IMR-90 (cell line): ENCODE measurements at regions not wholly inside any gene's neighbourhood (a gene's known extent, or its start where the extent isn't known, plus 50 kb on each side); places are given as distances from the start of the nearest gene placed in this dataset.

Experiments used
- ATAC-seq: fragments of 200-7000 bp; cut with Tn5 transposase; 2 replicates; pipeline ENCODE4 v1.9.1; 2020; ENCODE audit warnings: low read depth, mild to moderate bottlenecking, moderate library complexity
- BruUV-seq: library from RNA; stranded (reverse); fragments of 400-500 nt; replicated peaks from 2 replicates; lab custom pipeline; 2021; lab: Mats Ljungman, UMichigan
- CTCF ChIA-PET: fragments of 300-600 bp; formaldehyde crosslinking; extraction: SDS; loops from one replicate; lab custom pipeline; 2021; ENCODE audit warnings: antibody characterized with exemption; lab: Yijun Ruan, JAX
- POLR2A ChIA-PET: fragments of 300-600 bp; sonication (Branson Sonifier 250); formaldehyde crosslinking; loops from one replicate; lab custom pipeline; 2022; ENCODE audit warnings: antibody characterized with exemption; ENCODE audit not compliant: unreplicated experiment; lab: Charles Lee
- DNase-seq: peaks from one replicate; pipeline ENCODE4 v3.0.0; 2013
- H2AFZ ChIP-seq: replicated peaks from 2 replicates; pipeline ENCODE3; 2013; ENCODE audit warnings: low read length, mild to moderate bottlenecking; ENCODE audit not compliant: poor library complexity
- H2AK5ac ChIP-seq: 2 replicates; pipeline ENCODE4 v1.6.1; 2013; ENCODE audit warnings: low read depth, low read length, inconsistent platforms
- H2AK9ac ChIP-seq: replicated peaks from 2 replicates; pipeline ENCODE3; 2013; ENCODE audit warnings: mild to moderate bottlenecking, low read depth, low read length, moderate library complexity; ENCODE audit not compliant: poor library complexity
- H2BK120ac ChIP-seq: 2 replicates; pipeline ENCODE4 v1.6.1; 2013; ENCODE audit warnings: low read depth, low read length, inconsistent platforms
- H2BK15ac ChIP-seq: 3 replicates; pipeline ENCODE4 v1.6.1; 2013; ENCODE audit warnings: low read depth, low read length, inconsistent platforms
- H2BK20ac ChIP-seq: 2 replicates; pipeline ENCODE4 v1.6.1; 2013; ENCODE audit warnings: low read depth, mild to moderate bottlenecking, inconsistent platforms, low read length, moderate library complexity
- H2BK5ac ChIP-seq: 2 replicates; pipeline ENCODE4 v1.6.1; 2013; ENCODE audit warnings: mild to moderate bottlenecking, low read depth, low read length, inconsistent platforms; ENCODE audit not compliant: poor library complexity, severe bottlenecking
- H3K14ac ChIP-seq: replicated peaks from 2 replicates; pipeline ENCODE4 v1.6.1; 2013; ENCODE audit warnings: low read depth, low read length, inconsistent platforms
- H3K18ac ChIP-seq: 2 replicates; pipeline ENCODE4 v1.6.1; 2013; ENCODE audit warnings: low read depth, low read length, control low read depth
- H3K23ac ChIP-seq: 2 replicates; pipeline ENCODE4 v1.6.1; 2013; ENCODE audit warnings: low read depth, low read length, inconsistent platforms
- H3K27ac ChIP-seq: 2 replicates; pipeline ENCODE4 v1.5.1; 2013; ENCODE audit warnings: mild to moderate bottlenecking, control low read depth, low read length; ENCODE audit not compliant: insufficient read depth
- H3K27me3 ChIP-seq: 2 replicates; pipeline ENCODE4 v1.6.1; 2013; ENCODE audit warnings: low read length; ENCODE audit not compliant: control insufficient read depth, insufficient read depth
- H3K36me3 ChIP-seq: 2 replicates; pipeline ENCODE4 v1.6.1; 2013; ENCODE audit warnings: low read length, mixed read lengths; ENCODE audit not compliant: control insufficient read depth, insufficient read depth
- H3K4ac ChIP-seq: 2 replicates; pipeline ENCODE4 v1.6.1; 2013; ENCODE audit warnings: low read depth, low read length, inconsistent platforms
- H3K4me1 ChIP-seq: 2 replicates; pipeline ENCODE4 v1.6.1; 2013; ENCODE audit warnings: low read length, mixed read lengths; ENCODE audit not compliant: control insufficient read depth, insufficient read depth
- H3K4me2 ChIP-seq: 2 replicates; pipeline ENCODE4 v1.6.1; 2013; ENCODE audit warnings: low read depth, mild to moderate bottlenecking, control low read depth, low read length, moderate library complexity
- H3K4me3 ChIP-seq: 2 replicates; pipeline ENCODE4 v1.5.1; 2013; ENCODE audit warnings: low read depth, mild to moderate bottlenecking, control low read depth, low read length, moderate library complexity; ENCODE audit not compliant: insufficient read depth
- H3K56ac ChIP-seq: 2 replicates; pipeline ENCODE4 v1.6.1; 2013; ENCODE audit warnings: low read length, inconsistent platforms; ENCODE audit not compliant: insufficient read depth; ENCODE audit errors: extremely low read depth
- H3K79me1 ChIP-seq, 2 experiments: 2 replicates each; pipeline ENCODE4 v1.6.1; 2013; ENCODE audit warnings: low read length in 2 of 2, inconsistent platforms in 1 of 2, low read depth in 1 of 2
- H3K9ac ChIP-seq: 2 replicates; pipeline ENCODE4 v1.6.1; 2013; ENCODE audit warnings: low read depth, low read length, control low read depth
- H3K9me1 ChIP-seq: 2 replicates; pipeline ENCODE4 v1.6.1; 2013; ENCODE audit warnings: low read length, inconsistent platforms; ENCODE audit not compliant: insufficient read depth
- H3K9me3 ChIP-seq: 2 replicates; pipeline ENCODE4 v1.6.1; 2013; ENCODE audit warnings: low read length; ENCODE audit not compliant: control insufficient read depth, insufficient read depth
- H4K20me1 ChIP-seq: 2 replicates; pipeline ENCODE4 v1.6.1; 2013; ENCODE audit warnings: low read length, inconsistent platforms; ENCODE audit not compliant: insufficient read depth
- H4K5ac ChIP-seq: 2 replicates; pipeline ENCODE4 v1.6.1; 2013; ENCODE audit warnings: mild to moderate bottlenecking, low read depth, low read length, control low read depth
- H4K8ac ChIP-seq, 2 experiments: 2 replicates each; pipeline ENCODE4 v1.6.1; 2013; ENCODE audit warnings: low read depth in 2 of 2, low read length in 2 of 2, control low read depth in 1 of 2, inconsistent platforms in 1 of 2
- H4K91ac ChIP-seq: 2 replicates; pipeline ENCODE4 v1.6.1; 2013; ENCODE audit warnings: low read depth, low read length, inconsistent platforms; ENCODE audit not compliant: insufficient read depth
- BHLHE40 ChIP-seq: fragments of 150-350 bp; IDR thresholded peaks from 2 replicates; pipeline ENCODE4 v1.6.1; 2016; ENCODE audit warnings: mild to moderate bottlenecking, low read depth, low read length
- CEBPB ChIP-seq: IDR thresholded peaks from 2 replicates; pipeline ENCODE4 v1.6.1; 2012; ENCODE audit warnings: low read depth, low read length, improper control_type of control experiment
- CTCF ChIP-seq: conservative IDR thresholded peaks from 2 replicates; pipeline ENCODE4 v1.5.1; 2012; ENCODE audit warnings: mild to moderate bottlenecking, low read depth, low read length, improper control_type of control experiment
- FOS ChIP-seq: fragments of 150-350 bp; IDR thresholded peaks from 2 replicates; pipeline ENCODE4 v1.6.1; 2016; ENCODE audit warnings: low read depth, low read length
- MAFK ChIP-seq: IDR thresholded peaks from 2 replicates; pipeline ENCODE4 v1.6.1; 2012; ENCODE audit warnings: low read depth, low read length, improper control_type of control experiment
- MAZ ChIP-seq: IDR thresholded peaks from 2 replicates; pipeline ENCODE4 v1.6.1; 2012; ENCODE audit warnings: low read depth, mild to moderate bottlenecking, low read length, improper control_type of control experiment, moderate library complexity, borderline replicate concordance
- MXI1 ChIP-seq: IDR thresholded peaks from 2 replicates; pipeline ENCODE4 v1.6.1; 2012; ENCODE audit warnings: low read depth, mild to moderate bottlenecking, low read length, moderate library complexity, borderline replicate concordance
- POLR2A ChIP-seq: IDR thresholded peaks from 2 replicates; pipeline ENCODE4 v1.6.1; 2012; ENCODE audit warnings: mild to moderate bottlenecking, low read depth, low read length
- RAD21 ChIP-seq: IDR thresholded peaks from 2 replicates; pipeline ENCODE4 v1.6.1; 2012; ENCODE audit warnings: low read length, improper control_type of control experiment
- RCOR1 ChIP-seq: IDR thresholded peaks from 2 replicates; pipeline ENCODE4 v1.6.1; 2012; ENCODE audit warnings: mild to moderate bottlenecking, low read length, improper control_type of control experiment; ENCODE audit not compliant: insufficient replicate concordance
- SMC3 ChIP-seq: fragments of 150-350 bp; IDR thresholded peaks from 2 replicates; pipeline ENCODE4 v1.6.1; 2016; ENCODE audit warnings: low read depth, mild to moderate bottlenecking, antibody characterized with exemption, low read length, moderate library complexity
- WGBS, 2 experiments: methylation state at CpG; one replicate each; pipeline versions ENCODE4 v1.1.5 to v1.1.7; 2013; ENCODE audit warnings: missing lambda C conversion rate in 2 of 2; ENCODE audit not compliant: insufficient read length in 1 of 2; ENCODE audit errors: extremely low coverage in 2 of 2; 5-methylcytosine and 5-hydroxymethylcytosine counted together
- dilution Hi-C: fragments of 300-500 bp; cut with HindIII; formaldehyde crosslinking; loops from one replicate; pipeline ENCODE4 v1.14.3; 2018; ENCODE audit warnings: low sequenced_read_pairs; ENCODE audit not compliant: unreplicated experiment
- in situ Hi-C: fragments of 300-500 bp; cut with MboI; formaldehyde crosslinking; loops from 3 replicates; pipeline ENCODE4 v1.14.3; 2019; ENCODE audit warnings: low sequenced_read_pairs, inconsistent platforms, mixed read lengths
- intact Hi-C: fragments of 100-400 bp; cut with micrococcal nuclease; formaldehyde crosslinking; loops from 2 replicates; pipeline ENCODE4 v1.10.0; 2022
- TF ChIP-seq, protein P1 (sequence below): fragments of 150-350 bp; IDR thresholded peaks from 2 replicates; pipeline ENCODE4 v1.6.1; 2016; ENCODE audit warnings: low read depth, mild to moderate bottlenecking, low read length, moderate library complexity, borderline replicate concordance
- TF ChIP-seq, protein P2 (sequence below): fragments of 150-350 bp; IDR thresholded peaks from 2 replicates; pipeline ENCODE4 v1.6.1; 2017; ENCODE audit warnings: mild to moderate bottlenecking, antibody characterized with exemption, low read length, low read depth

DNA sequence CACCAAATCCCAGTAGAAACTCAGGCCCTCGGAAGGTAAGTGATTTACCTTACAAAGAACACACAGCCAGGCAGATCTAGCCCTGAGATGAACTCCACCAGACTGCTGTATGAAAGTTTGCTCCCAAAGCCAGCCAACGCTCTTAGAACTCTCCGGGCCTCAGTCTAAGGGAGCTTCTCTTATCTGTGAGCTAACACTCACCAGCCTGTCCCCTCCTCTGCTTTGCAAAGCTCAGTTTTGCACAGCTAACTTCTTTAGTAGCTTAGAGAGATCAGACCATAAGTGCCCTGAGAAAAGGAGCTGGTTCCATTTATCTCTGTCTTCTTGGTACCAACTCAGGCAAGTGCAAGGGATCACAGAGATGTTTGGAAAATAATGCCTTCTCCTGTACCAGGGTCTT is 195.8 kb upstream of the JUN start:
- no TSS peak for BruUV-seq
- in situ Hi-C loops (no loop called here), intact Hi-C loops (loop anchor here (5.0 kb wide), 1 partner anchor 62 kb away; no protein-coding TSS in a partner anchor), dilution Hi-C loops (no loop called here)
- no peak for ATAC-seq
- Histone ChIP-seq H2BK15ac (no peak overlapping the region), H4K20me1 (no peaks in the 10 kb centered on the region), H4K8ac (no peak overlapping the region), H3K9me3 (no peaks in the 10 kb centered on the region), H2BK5ac (no peak overlapping the region), H3K36me3 (no peaks in the 10 kb centered on the region), H2AK9ac (no peak overlapping the region), H3K27ac (no peak overlapping the region), H4K91ac (no peak overlapping the region), H3K9ac (no peak overlapping the region), H3K23ac (no peak overlapping the region), H2AK5ac (no peak overlapping the region), H2BK20ac (no peak overlapping the region), H3K27me3 (no peaks in the 10 kb centered on the region; the same call in 1 of the 2 replicates), H4K5ac (no peak overlapping the region), H2BK120ac (no peak overlapping the region), H3K18ac (no peak overlapping the region), H3K14ac (no peak overlapping the region), H3K4me2 (no peak overlapping the region), H3K9me1 (no peaks in the 10 kb centered on the region), H3K79me1 (no peaks in the 10 kb centered on the region), H2AFZ (no peak overlapping the region), H3K4me3 (no peak overlapping the region), H3K4ac (no peak overlapping the region), H3K4me1 (peaks cover 6% of the 10 kb centered on the region; the same call in 1 of the 2 replicates), H3K56ac (no peak overlapping the region)
- 60% methylated on average over 2 of the region's 3 CpGs; no CpG with 5 or more reads in 1 of the 2 experiments for WGBS, 2 experiments
- TF ChIP-seq MXI1 = no peak
- TF ChIP-seq, protein P1, sequence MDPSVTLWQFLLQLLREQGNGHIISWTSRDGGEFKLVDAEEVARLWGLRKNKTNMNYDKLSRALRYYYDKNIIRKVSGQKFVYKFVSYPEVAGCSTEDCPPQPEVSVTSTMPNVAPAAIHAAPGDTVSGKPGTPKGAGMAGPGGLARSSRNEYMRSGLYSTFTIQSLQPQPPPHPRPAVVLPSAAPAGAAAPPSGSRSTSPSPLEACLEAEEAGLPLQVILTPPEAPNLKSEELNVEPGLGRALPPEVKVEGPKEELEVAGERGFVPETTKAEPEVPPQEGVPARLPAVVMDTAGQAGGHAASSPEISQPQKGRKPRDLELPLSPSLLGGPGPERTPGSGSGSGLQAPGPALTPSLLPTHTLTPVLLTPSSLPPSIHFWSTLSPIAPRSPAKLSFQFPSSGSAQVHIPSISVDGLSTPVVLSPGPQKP = no peak
- no peak for TF ChIP-seq POLR2A
- TF ChIP-seq RCOR1 = no peak
- TF ChIP-seq FOS = no peak
- TF ChIP-seq MAZ = no peak
- no peak for TF ChIP-seq CTCF
- TF ChIP-seq CEBPB = no peak
- no peak for TF ChIP-seq MAFK
- TF ChIP-seq RAD21 = no peak
- no peak for TF ChIP-seq SMC3
- TF ChIP-seq, protein P2, sequence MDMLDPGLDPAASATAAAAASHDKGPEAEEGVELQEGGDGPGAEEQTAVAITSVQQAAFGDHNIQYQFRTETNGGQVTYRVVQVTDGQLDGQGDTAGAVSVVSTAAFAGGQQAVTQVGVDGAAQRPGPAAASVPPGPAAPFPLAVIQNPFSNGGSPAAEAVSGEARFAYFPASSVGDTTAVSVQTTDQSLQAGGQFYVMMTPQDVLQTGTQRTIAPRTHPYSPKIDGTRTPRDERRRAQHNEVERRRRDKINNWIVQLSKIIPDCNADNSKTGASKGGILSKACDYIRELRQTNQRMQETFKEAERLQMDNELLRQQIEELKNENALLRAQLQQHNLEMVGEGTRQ = no peak
- TF ChIP-seq BHLHE40 = no peak
- POLR2A ChIA-PET = no interaction called here
- no peak for DNase-seq
- CTCF ChIA-PET = no interaction called here
